Mesothelial cell of epicardium (in vitro differentiated cells): ENCODE measurements at regions not wholly inside any gene's neighbourhood (a gene's known extent, or its start where the extent isn't known, plus 50 kb on each side); places are given as distances from the start of the nearest gene placed in this dataset.

ENCODE experiments used
- DNase-seq, 2 experiments: peaks; one replicate each; pipeline ENCODE4 v3.0.0; 2021; ENCODE audit warnings: low spot score in 2 of 2; ENCODE audit not compliant: unreplicated experiment in 2 of 2
- H3K27ac Mint-ChIP-seq: 2 replicates; pipeline ENCODE4 v1.8.0; 2021; ENCODE audit warnings: mixed read lengths
- H3K27me3 Mint-ChIP-seq: 2 replicates; pipeline ENCODE4 v1.8.0; 2021; ENCODE audit warnings: low read depth, mixed read lengths
- H3K36me3 Mint-ChIP-seq: 2 replicates; pipeline ENCODE4 v1.8.0; 2021; ENCODE audit warnings: mixed read lengths
- H3K4me1 Mint-ChIP-seq: 2 replicates; pipeline ENCODE4 v1.8.0; 2021; ENCODE audit warnings: mixed read lengths
- H3K4me3 Mint-ChIP-seq: 2 replicates; pipeline ENCODE4 v1.8.0; 2021; ENCODE audit warnings: mild to moderate bottlenecking, moderate library complexity, mixed read lengths
- H3K9me3 Mint-ChIP-seq: 2 replicates; pipeline ENCODE4 v1.8.0; 2021; ENCODE audit warnings: mixed read lengths
- TF ChIP-seq, protein P1 (sequence below): fragments of 200-600 bp; sonication (generic); IDR thresholded peaks from one replicate; pipeline ENCODE4 v1.5.0; 2021; ENCODE audit warnings: antibody characterized with exemption; ENCODE audit not compliant: unreplicated experiment

DNA sequence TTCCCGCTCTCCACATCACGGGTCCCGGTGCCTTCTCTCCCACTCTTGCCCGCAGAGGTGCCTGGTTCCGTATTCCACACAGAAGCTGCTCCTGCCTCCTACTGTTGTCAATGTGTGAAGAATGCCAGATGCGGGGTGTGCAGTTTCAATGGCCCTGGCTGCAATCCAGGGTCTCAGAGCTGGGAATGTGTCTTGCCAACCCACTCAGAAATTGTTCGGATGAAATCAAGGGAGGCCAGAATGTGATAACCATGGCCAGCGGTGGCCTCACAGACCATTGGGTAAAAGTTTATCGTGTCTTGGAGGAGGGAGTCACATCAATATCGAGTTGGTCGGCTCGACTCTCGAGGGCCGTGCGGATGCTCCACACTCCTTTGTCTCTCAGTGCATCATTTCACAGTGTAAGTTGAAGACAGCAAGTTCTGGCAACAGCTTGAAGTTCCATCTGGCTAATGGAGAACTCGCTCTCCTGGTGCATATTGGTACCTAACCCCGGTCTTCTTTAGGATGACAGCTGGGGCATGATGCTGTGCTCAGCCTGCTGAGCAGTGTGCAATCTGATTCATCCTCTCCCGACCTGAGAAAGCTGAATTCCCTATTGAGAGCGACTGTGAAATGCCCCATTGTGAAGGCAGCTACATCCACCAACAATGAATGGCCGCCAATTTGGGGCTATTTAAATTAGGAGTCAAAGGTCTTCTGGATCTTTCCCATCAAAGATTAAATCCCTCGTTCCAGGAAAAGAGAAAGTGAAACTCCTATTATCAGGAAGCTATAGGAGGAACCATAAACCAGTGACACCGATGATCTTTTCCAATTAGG, 389.0 kb downstream of the SOX11 start:
- Mint-ChIP-seq H3K4me1 (peaks cover 12% of the 10 kb centered on the region), H3K27ac (no peak overlapping the region), H3K4me3 (no peak overlapping the region), H3K36me3 (no peaks in the 10 kb centered on the region), H3K9me3 (peaks cover under 1% of the 10 kb centered on the region), H3K27me3 (no peaks in the 10 kb centered on the region)
- TF ChIP-seq, protein P1, sequence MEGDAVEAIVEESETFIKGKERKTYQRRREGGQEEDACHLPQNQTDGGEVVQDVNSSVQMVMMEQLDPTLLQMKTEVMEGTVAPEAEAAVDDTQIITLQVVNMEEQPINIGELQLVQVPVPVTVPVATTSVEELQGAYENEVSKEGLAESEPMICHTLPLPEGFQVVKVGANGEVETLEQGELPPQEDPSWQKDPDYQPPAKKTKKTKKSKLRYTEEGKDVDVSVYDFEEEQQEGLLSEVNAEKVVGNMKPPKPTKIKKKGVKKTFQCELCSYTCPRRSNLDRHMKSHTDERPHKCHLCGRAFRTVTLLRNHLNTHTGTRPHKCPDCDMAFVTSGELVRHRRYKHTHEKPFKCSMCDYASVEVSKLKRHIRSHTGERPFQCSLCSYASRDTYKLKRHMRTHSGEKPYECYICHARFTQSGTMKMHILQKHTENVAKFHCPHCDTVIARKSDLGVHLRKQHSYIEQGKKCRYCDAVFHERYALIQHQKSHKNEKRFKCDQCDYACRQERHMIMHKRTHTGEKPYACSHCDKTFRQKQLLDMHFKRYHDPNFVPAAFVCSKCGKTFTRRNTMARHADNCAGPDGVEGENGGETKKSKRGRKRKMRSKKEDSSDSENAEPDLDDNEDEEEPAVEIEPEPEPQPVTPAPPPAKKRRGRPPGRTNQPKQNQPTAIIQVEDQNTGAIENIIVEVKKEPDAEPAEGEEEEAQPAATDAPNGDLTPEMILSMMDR: no peak
- no peak for DNase-seq

DNA sequence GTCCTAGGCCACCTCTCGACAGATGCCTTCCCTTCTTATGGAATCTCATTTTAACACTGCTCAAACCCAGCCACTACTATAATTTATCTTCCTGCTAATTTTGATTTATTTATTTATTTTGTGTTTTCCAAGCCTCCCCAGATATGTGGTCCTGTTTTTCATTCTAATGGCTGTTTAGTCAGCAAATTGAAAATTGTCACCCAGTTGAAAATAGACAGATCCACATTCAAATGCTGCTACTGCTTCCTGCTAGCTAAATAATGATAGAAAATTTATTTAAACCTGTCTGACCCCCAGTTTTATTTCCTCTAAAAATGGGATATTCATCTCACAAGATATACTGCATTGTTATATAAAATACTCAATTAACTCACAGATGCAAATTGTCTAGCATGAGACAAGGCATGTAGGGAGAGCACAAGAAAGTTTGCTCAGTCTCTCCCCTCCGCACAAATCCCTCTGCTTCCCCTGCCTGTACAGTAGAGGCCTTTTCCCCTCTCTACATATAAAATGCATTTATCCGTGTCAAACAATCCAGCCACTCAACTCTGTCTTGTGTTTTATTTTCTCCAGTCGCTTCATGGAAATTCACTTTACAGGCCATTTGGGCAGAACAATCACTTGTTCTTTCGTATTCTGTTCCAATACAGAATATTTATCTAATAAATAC, 389.9 kb downstream of the SOX11 start:
- no peak overlapping the region for H3K27ac Mint-ChIP-seq
- H3K36me3 Mint-ChIP-seq: no peaks in the 10 kb centered on the region
- H3K4me3 Mint-ChIP-seq: no peak overlapping the region
- peaks cover 10% of the 10 kb centered on the region for H3K9me3 Mint-ChIP-seq
- H3K4me1 Mint-ChIP-seq: peaks cover 12% of the 10 kb centered on the region
- TF ChIP-seq, protein P1: no peak
- DNase-seq: no peak
- no peaks in the 10 kb centered on the region for H3K27me3 Mint-ChIP-seq

DNA sequence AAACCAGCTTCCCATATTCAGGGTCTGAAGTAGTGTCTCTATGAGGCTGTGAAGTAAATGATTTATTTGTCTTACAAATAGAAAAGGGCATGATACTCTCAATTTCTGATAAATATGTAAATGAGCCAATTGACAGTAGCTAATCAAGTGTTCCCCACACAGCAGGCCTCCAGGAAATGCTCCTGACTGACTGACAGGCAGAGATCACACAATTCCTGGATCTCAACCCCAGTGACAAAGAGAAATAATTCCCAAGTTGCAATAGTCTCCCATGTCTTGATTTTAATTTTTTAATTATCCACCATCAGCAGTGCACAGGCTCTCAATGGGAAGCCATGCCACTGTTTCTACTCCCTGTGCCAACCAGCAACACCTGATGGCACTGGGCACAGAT, 390.4 kb downstream of the SOX11 start:
- DNase-seq: no peak
- Mint-ChIP-seq H3K36me3 (no peaks in the 10 kb centered on the region), H3K27me3 (no peaks in the 10 kb centered on the region), H3K27ac (no peak overlapping the region), H3K9me3 (peaks cover 14% of the 10 kb centered on the region), H3K4me3 (no peak overlapping the region), H3K4me1 (peaks cover 9% of the 10 kb centered on the region)
- TF ChIP-seq, protein P1: no peak

DNA sequence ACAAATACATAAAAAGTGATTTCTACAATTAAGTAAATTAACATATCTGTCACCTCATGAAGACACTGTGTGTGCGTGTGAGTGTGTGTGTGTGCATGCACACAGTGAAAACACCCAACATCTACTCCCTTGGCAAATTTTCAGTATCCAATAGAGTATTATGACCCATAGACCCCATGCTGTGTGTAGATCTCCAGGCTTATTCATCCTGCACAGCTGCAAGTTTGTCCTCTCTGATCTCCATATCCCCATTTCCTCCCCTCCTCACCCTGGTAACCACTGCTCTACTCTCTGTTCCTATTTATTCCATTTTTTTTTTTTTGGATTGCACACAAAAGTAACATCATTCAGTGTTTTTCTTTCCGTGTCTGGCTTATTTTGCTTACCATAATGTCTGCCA, 391.0 kb downstream of the SOX11 start:
- Mint-ChIP-seq H3K27ac (no peak overlapping the region), H3K9me3 (peaks cover 17% of the 10 kb centered on the region), H3K4me3 (no peak overlapping the region)

DNA sequence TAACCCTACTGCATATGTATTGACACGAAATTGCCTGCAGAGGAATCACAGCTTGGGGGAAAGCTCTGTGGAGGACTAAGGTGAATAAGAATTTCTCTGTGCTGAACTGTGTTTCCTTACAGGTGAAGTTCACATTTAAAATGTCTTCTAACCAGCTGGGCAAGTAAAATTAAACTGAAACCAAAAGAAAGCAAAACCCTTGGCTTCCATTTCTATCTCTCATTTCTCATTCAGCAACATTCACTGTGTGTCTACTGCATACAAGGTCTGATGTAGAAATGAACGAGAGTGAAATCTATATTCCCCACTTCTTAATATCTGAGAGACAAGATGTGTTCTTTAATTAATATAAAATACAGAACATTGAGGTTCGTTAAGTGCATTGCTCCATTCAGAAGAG, 397.3 kb downstream of the SOX11 start:
- no peaks in the 10 kb centered on the region for H3K36me3 Mint-ChIP-seq
- DNase-seq: no peak
- no peaks in the 10 kb centered on the region for H3K27me3 Mint-ChIP-seq
- TF ChIP-seq, protein P1: no peak
- H3K4me3 Mint-ChIP-seq: no peak overlapping the region
- H3K4me1 Mint-ChIP-seq: no peaks in the 10 kb centered on the region
- no peak overlapping the region for H3K27ac Mint-ChIP-seq
- peaks cover 17% of the 10 kb centered on the region for H3K9me3 Mint-ChIP-seq

More for the DNA sequence above, 391.0 kb downstream of the SOX11 start:
- Mint-ChIP-seq H3K36me3 (no peaks in the 10 kb centered on the region), H3K4me1 (peaks cover 4% of the 10 kb centered on the region), H3K27me3 (no peaks in the 10 kb centered on the region)
- TF ChIP-seq, protein P1: no peak
- no peak for DNase-seq
